Body of pancreas (tissue), 4 donors: ENCODE measurements at regions not wholly inside any gene's neighbourhood (a gene's known extent, or its start where the extent isn't known, plus 50 kb on each side); places are given as distances from the start of the nearest gene placed in this dataset.
A peak's percentile ranks its signal among the peaks of the same experiment; 100 is the strongest.

Experiments
- ATAC-seq: fragments of 150-250 bp; one replicate; pipeline ENCODE4 v1.9.1; 2016
- DNase-seq, 4 donors: peaks; one replicate each; pipeline ENCODE4 v3.0.0-alpha.2; 2019
- H3K27ac ChIP-seq, 4 donors: fragments of 200-600 bp; sonication (generic); 1 replicate in 3 of 4; 2 replicates in 1 of 4; pipeline versions ENCODE4 v1.5.1 to v1.6.1; 2016 to 2019; ENCODE audit warnings: mild to moderate bottlenecking in 1 of 4, mixed read lengths in 1 of 4, moderate library complexity in 1 of 4
- H3K27me3 ChIP-seq, 2 donors: fragments of 200-600 bp; sonication (generic); one replicate each; pipeline ENCODE4 v1.6.0; 2016; ENCODE audit warnings: mild to moderate bottlenecking in 1 of 2
- H3K36me3 ChIP-seq, 2 donors: fragments of 200-600 bp; sonication (generic); replicated peaks in 1 of 2; 2 replicates each; pipeline ENCODE4 v1.5.1; 2016; ENCODE audit warnings: low read depth in 2 of 2; ENCODE audit not compliant: insufficient read depth in 1 of 2
- H3K4me1 ChIP-seq: fragments of 200-600 bp; sonication (generic); one replicate; pipeline ENCODE4 v1.6.0; 2016
- H3K4me3 ChIP-seq, 2 donors: fragments of 200-600 bp; sonication (generic); 1 replicate in 1 of 2; 2 replicates in 1 of 2; pipeline ENCODE4 v1.5.1; 2016 to 2019
- H3K9me3 ChIP-seq, 3 donors: fragments of 200-600 bp; sonication (generic); 1 replicate in 2 of 3; 2 replicates in 1 of 3; pipeline ENCODE4 v1.5.1; 2016
- POLR2A ChIP-seq, 3 donors: fragments of 450-650 bp; IDR thresholded peaks; one replicate each; pipeline ENCODE4 v1.6.1; 2016; ENCODE audit warnings: antibody characterized with exemption in 3 of 3, mild to moderate bottlenecking in 2 of 3
- WGBS, 2 donors: methylation state at CpG; one replicate each; pipeline ENCODE4 v1.1.5; 2017; 5-methylcytosine and 5-hydroxymethylcytosine counted together
- intact Hi-C: fragments of 100-400 bp; cut with DNase I; formaldehyde crosslinking; loops from one replicate; pipeline ENCODE4 v1.15.1; 2023
- TF ChIP-seq, protein P1 (sequence below), 7 experiments: fragments of 450-650 bp in 4 of 7; fragments of 200-600 bp in 3 of 7; sonication (generic) in 3 of 7; IDR thresholded peaks; one replicate each; pipeline ENCODE4 v1.5.1; 2016 to 2019; ENCODE audit warnings: antibody characterized with exemption in 7 of 7

DNA sequence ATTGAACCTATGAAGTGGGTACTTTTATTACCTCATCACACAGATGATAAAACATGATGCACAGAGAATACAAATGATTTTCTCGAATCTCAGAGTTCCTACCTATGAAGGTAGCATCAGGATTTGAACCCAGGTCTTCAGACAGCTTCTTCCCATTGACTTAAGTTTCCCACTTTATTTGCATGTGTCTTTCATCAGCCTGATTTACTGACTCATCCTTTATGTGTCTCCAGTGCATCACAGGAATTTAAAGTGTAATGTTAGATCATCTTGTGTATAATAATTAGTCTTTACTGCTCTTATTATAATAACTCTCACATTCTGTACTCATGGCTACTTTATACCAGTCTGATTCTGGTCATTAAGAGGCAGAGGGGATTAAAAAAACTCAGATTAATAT lies 449.4 kb upstream of the SUCLG2 start:
- no peaks in the 10 kb centered on the region for H3K36me3 ChIP-seq
- ATAC-seq, result no peak
- H3K4me1 ChIP-seq, result no peaks in the 10 kb centered on the region

DNA sequence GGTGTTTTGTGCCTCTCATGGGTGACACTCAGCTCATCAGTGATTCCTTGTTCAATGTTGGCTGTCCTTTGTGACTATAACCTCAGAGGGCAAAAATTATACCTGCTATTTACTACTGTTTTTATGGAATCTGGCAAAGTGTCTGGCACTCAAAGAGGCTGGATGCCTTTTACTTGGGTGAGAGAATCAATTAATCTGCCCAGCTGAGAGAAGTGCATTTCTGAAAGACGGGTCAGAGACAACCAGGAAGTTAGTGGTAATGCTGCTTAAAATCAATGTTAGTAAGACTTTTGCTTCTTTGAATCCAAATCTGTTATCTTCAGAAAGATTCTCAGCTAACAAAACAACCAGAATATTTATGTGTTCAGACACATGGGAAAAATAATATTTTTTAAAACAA lies 436.2 kb upstream of the SUCLG2 start:
- H3K4me1 ChIP-seq, result peaks cover 21% of the 10 kb centered on the region
- no peak for ATAC-seq
- no peak overlapping the region for H3K27ac ChIP-seq
- no peak for DNase-seq
- H3K9me3 ChIP-seq, result no peaks in the 10 kb centered on the region
- no peaks in the 10 kb centered on the region for H3K36me3 ChIP-seq
- WGBS, 2 donors, result 18 to 42% methylated on average over 1 of the region's 1 CpG
- no peak overlapping the region for H3K4me3 ChIP-seq
- TF ChIP-seq, protein P1, sequence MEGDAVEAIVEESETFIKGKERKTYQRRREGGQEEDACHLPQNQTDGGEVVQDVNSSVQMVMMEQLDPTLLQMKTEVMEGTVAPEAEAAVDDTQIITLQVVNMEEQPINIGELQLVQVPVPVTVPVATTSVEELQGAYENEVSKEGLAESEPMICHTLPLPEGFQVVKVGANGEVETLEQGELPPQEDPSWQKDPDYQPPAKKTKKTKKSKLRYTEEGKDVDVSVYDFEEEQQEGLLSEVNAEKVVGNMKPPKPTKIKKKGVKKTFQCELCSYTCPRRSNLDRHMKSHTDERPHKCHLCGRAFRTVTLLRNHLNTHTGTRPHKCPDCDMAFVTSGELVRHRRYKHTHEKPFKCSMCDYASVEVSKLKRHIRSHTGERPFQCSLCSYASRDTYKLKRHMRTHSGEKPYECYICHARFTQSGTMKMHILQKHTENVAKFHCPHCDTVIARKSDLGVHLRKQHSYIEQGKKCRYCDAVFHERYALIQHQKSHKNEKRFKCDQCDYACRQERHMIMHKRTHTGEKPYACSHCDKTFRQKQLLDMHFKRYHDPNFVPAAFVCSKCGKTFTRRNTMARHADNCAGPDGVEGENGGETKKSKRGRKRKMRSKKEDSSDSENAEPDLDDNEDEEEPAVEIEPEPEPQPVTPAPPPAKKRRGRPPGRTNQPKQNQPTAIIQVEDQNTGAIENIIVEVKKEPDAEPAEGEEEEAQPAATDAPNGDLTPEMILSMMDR (IDR thresholded peaks at IDR 0.05), result no peak
- no peak for TF ChIP-seq POLR2A (IDR thresholded peaks at IDR 0.05)
- intact Hi-C loops, result no loop called here
- H3K27me3 ChIP-seq, result no peaks in the 10 kb centered on the region

More for the DNA sequence above, 449.4 kb upstream of the SUCLG2 start:
- DNase-seq, result no peak
- peaks cover 0 to 4% (median 0%) of the 10 kb centered on the region in 3 donors for H3K9me3 ChIP-seq
- intact Hi-C loops, result no loop called here
- H3K27me3 ChIP-seq, result no peaks in the 10 kb centered on the region
- H3K27ac ChIP-seq, result no peak overlapping the region
- TF ChIP-seq, protein P1 (IDR thresholded peaks at IDR 0.05), result no peak
- TF ChIP-seq POLR2A (IDR thresholded peaks at IDR 0.05), result no peak
- no peak overlapping the region for H3K4me3 ChIP-seq
- WGBS, 2 donors, result 14 to 17% methylated on average over 1 of the region's 1 CpG

DNA sequence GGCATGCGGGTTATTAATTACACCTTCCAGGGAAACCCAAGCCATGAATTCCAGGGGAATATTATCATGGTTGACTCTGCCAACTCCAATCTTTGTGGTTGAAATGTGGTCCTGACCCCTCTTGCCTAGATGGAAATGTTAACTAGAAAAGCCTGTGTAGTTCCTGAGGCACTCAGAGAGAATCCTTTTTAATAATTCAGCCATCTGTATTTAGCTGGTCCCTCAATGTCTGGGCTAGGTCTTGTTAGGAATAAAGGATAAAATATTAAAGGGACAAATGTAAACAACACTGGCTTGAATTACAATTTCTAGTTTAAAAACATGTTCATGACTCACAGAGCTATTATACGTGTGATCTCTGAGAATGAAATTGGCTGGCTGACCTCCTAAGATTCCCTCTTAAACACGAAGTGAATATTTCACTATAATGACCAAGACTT lies 435.2 kb upstream of the SUCLG2 start:
- DNase-seq, result peak in 1 of 4 donors; percentile 2
- intact Hi-C loops, result no loop called here
- WGBS, 2 donors, result 29 to 32% methylated on average over 3 of the region's 3 CpGs

DNA sequence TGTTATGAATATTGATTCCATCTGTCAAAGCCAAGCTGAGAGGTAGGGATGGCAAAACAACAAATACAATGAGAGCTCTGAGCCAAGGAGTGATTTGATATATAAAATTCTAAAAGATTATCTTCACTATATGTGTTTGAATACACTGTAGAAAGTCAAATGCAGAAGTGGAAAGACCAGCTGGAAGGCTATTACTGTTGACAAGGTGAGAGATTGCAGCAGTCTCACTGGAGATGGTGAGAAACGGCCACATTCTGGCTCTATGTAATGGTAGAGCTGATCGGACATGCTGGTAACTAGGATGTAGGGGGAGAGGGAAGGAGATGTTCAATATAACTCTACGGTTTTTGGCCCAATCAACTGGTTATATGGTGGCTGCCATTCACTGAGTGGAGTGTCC lies 434.2 kb upstream of the SUCLG2 start:
- H3K9me3 ChIP-seq, result no peaks in the 10 kb centered on the region
- DNase-seq (no peak), ATAC-seq (no peak)
- 45 to 55% methylated on average over 3 of the region's 3 CpGs for WGBS, 2 donors
- TF ChIP-seq, protein P1 (IDR thresholded peaks at IDR 0.05), result no peak
- TF ChIP-seq POLR2A (IDR thresholded peaks at IDR 0.05), result no peak
- H3K27me3 ChIP-seq, result no peaks in the 10 kb centered on the region
- peaks cover 21% of the 10 kb centered on the region for H3K4me1 ChIP-seq
- H3K36me3 ChIP-seq, result no peaks in the 10 kb centered on the region
- intact Hi-C loops, result no loop called here
- H3K4me3 ChIP-seq, result no peak overlapping the region
- peak overlapping the region in 3 of 4 donors; percentile 13 to 73 (median 53) for H3K27ac ChIP-seq

More for the DNA sequence above, 435.2 kb upstream of the SUCLG2 start:
- Histone ChIP-seq H3K27ac (peak overlapping the region in 2 of 4 donors; percentile 13 to 73), H3K9me3 (no peaks in the 10 kb centered on the region), H3K36me3 (no peaks in the 10 kb centered on the region), H3K4me1 (peaks cover 21% of the 10 kb centered on the region), H3K4me3 (no peak overlapping the region), H3K27me3 (no peaks in the 10 kb centered on the region)
- TF ChIP-seq, protein P1 (IDR thresholded peaks at IDR 0.05), result no peak
- no peak for TF ChIP-seq POLR2A (IDR thresholded peaks at IDR 0.05)
- peak; percentile 64 for ATAC-seq

DNA sequence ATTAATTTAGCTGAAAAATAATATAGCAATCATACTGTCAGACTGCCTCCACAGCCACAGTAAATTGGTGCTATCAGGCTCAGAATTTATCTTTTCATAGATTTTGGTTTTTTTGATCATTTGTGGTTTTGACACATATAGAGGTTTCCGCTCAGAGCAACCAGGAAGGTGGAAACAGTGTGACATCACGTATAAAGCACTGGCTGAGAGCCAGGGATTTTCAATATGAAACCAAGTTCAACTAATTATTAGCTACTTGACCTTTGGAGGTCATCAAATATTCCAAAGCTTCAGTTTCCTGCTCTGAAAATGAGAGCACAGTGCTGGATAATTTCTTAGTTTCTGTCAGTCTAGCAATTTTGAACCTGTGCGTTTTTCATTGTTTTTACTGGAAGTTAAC lies 433.8 kb upstream of the SUCLG2 start:
- no peaks in the 10 kb centered on the region for H3K9me3 ChIP-seq

More for the DNA sequence above, 433.8 kb upstream of the SUCLG2 start:
- TF ChIP-seq, protein P1 (IDR thresholded peaks at IDR 0.05), result no peak
- TF ChIP-seq POLR2A (IDR thresholded peaks at IDR 0.05), result no peak
- H3K36me3 ChIP-seq, result no peaks in the 10 kb centered on the region
- H3K27ac ChIP-seq, result peak overlapping the region in 2 of 4 donors; percentile 13 to 73
- WGBS, 2 donors, result 12 to 13% methylated on average over 3 of the region's 3 CpGs
- H3K27me3 ChIP-seq, result no peaks in the 10 kb centered on the region
- no peak overlapping the region for H3K4me3 ChIP-seq
- ATAC-seq, result peak; percentile 77
- DNase-seq, result peak; percentile 12 to 46 (median 24)
- peaks cover 21% of the 10 kb centered on the region for H3K4me1 ChIP-seq
- intact Hi-C loops, result no loop called here
